Thyroid gland (tissue), 4 donors: ENCODE measurements at regions not wholly inside any gene's neighbourhood (a gene's known extent, or its start where the extent isn't known, plus 50 kb on each side); places are given as distances from the start of the nearest gene placed in this dataset.

Source experiments
- DNase-seq, 2 donors: peaks; one replicate each; pipeline ENCODE4 v3.0.0-alpha.2; 2019
- H3K27ac ChIP-seq, 3 donors: fragments of 200-600 bp; sonication (generic); 1 replicate in 2 of 3; 2 replicates in 1 of 3; pipeline ENCODE4 v1.5.1; 2016 to 2019; ENCODE audit warnings: mild to moderate bottlenecking in 1 of 3, moderate library complexity in 1 of 3
- H3K27me3 ChIP-seq: fragments of 200-600 bp; sonication (generic); one replicate; pipeline ENCODE4 v1.5.1; 2019
- H3K36me3 ChIP-seq, 2 donors: fragments of 200-600 bp; sonication (generic); one replicate each; pipeline ENCODE4 v1.5.1; 2016 to 2019
- H3K4me1 ChIP-seq, 2 donors: fragments of 200-600 bp; sonication (generic); one replicate each; pipeline ENCODE4 v1.5.1; 2017 to 2019
- H3K4me3 ChIP-seq, 3 donors: fragments of 200-600 bp; sonication (generic); replicated peaks in 1 of 3; 1 replicate in 2 of 3; 2 replicates in 1 of 3; pipeline ENCODE4 v1.5.1; 2016; ENCODE audit warnings: mild to moderate bottlenecking in 1 of 3
- H3K9me3 ChIP-seq: fragments of 200-600 bp; sonication (generic); one replicate; pipeline ENCODE4 v1.5.1; 2017
- CTCF ChIP-seq, 6 experiments: fragments of 200-600 bp in 3 of 6; fragments of 450-650 bp in 3 of 6; sonication (generic) in 3 of 6; IDR thresholded peaks; one replicate each; pipeline ENCODE4 v1.5.1; 2016 to 2019; ENCODE audit warnings: antibody characterized with exemption in 6 of 6, mild to moderate bottlenecking in 2 of 6, inconsistent platforms in 1 of 6, moderate library complexity in 1 of 6
- POLR2A ChIP-seq, 2 donors: fragments of 450-650 bp; IDR thresholded peaks; one replicate each; pipeline ENCODE4 v1.6.1; 2017; ENCODE audit warnings: antibody characterized with exemption in 2 of 2, mild to moderate bottlenecking in 2 of 2, moderate library complexity in 1 of 2
- WGBS, 2 donors: methylation state at CpG; one replicate each; pipeline ENCODE4 v1.1.5; 2017; 5-methylcytosine and 5-hydroxymethylcytosine counted together
- intact Hi-C: fragments of 100-400 bp; cut with DNase I; formaldehyde crosslinking; loops from one replicate; pipeline ENCODE4 v1.15.1; 2023

GRCh38 chr22:23513133-23513532, 67.0 kb downstream of the IGLL1 start:
- TF ChIP-seq CTCF (IDR thresholded peaks at IDR 0.05) (no peak), POLR2A (IDR thresholded peaks at IDR 0.05) (no peak)
- no peaks in the 10 kb centered on the region for H3K9me3 ChIP-seq
- no peaks in the 10 kb centered on the region for H3K36me3 ChIP-seq
- no peak overlapping the region for H3K27ac ChIP-seq
- H3K4me1 ChIP-seq = peaks cover 0 to 19% of the 10 kb centered on the region in 2 donors
- no peak overlapping the region for H3K4me3 ChIP-seq
- no peak for DNase-seq
- WGBS, 2 donors = 86 to 90% methylated on average over 15 of the region's 15 CpGs
- intact Hi-C loops = no loop called here
- no peaks in the 10 kb centered on the region for H3K27me3 ChIP-seq

- no peak overlapping the region for H3K27ac ChIP-seq
- intact Hi-C loops = no loop called here
- WGBS, 2 donors = 100% methylated on average over 2 to 3 of the region's 5 CpGs
- H3K27me3 ChIP-seq = no peaks in the 10 kb centered on the region
- H3K4me1 ChIP-seq = peaks cover 0 to 19% of the 10 kb centered on the region in 2 donors
- H3K36me3 ChIP-seq = no peaks in the 10 kb centered on the region
- DNase-seq = no peak
- TF ChIP-seq CTCF (IDR thresholded peaks at IDR 0.05) (no peak), POLR2A (IDR thresholded peaks at IDR 0.05) (no peak)
- H3K4me3 ChIP-seq = no peak overlapping the region
- no peaks in the 10 kb centered on the region for H3K9me3 ChIP-seq
Observed at GRCh38 chr22:23512721-23513120, 67.4 kb downstream of the IGLL1 start.

- H3K27me3 ChIP-seq = no peaks in the 10 kb centered on the region
- H3K4me3 ChIP-seq = no peak overlapping the region
- H3K4me1 ChIP-seq = peaks cover 0 to 19% of the 10 kb centered on the region in 2 donors
- DNase-seq = no peak
- no peaks in the 10 kb centered on the region for H3K9me3 ChIP-seq
- H3K27ac ChIP-seq = no peak overlapping the region
- intact Hi-C loops = no loop called here
- H3K36me3 ChIP-seq = no peaks in the 10 kb centered on the region
- TF ChIP-seq POLR2A (IDR thresholded peaks at IDR 0.05) = no peak
- no peak for TF ChIP-seq CTCF (IDR thresholded peaks at IDR 0.05)
- WGBS, 2 donors = 97 to 99% methylated on average over 5 of the region's 5 CpGs
Observed at GRCh38 chr22:23512348-23512705, 67.8 kb downstream of the IGLL1 start.

- 59 to 60% methylated on average over 15 to 18 of the region's 19 CpGs for WGBS, 2 donors
- TF ChIP-seq CTCF (IDR thresholded peaks at IDR 0.05) = no peak
- no peak for TF ChIP-seq POLR2A (IDR thresholded peaks at IDR 0.05)
- DNase-seq = no peak
- H3K4me3 ChIP-seq = no peak overlapping the region
- H3K27me3 ChIP-seq = no peaks in the 10 kb centered on the region
- no peak overlapping the region for H3K27ac ChIP-seq
- no peaks in the 10 kb centered on the region for H3K9me3 ChIP-seq
- H3K36me3 ChIP-seq = no peaks in the 10 kb centered on the region
- intact Hi-C loops = no loop called here
- peaks cover 0 to 19% of the 10 kb centered on the region in 2 donors for H3K4me1 ChIP-seq
Observed at GRCh38 chr22:23511627-23512347, 68.3 kb downstream of the IGLL1 start.

- WGBS, 2 donors = 67 to 74% methylated on average over 11 of the region's 11 CpGs
- peak; percentile 21 to 26 for DNase-seq
Observed at GRCh38 chr22:23509571-23510302, 70.4 kb downstream of the IGLL1 start.

More at GRCh38 chr22:23509571-23510302, 70.4 kb downstream of the IGLL1 start:
- peaks cover 0 to 11% of the 10 kb centered on the region in 2 donors for H3K4me1 ChIP-seq
- H3K4me3 ChIP-seq = no peak overlapping the region
- no peaks in the 10 kb centered on the region for H3K9me3 ChIP-seq
- TF ChIP-seq CTCF (IDR thresholded peaks at IDR 0.05) = no peak
- intact Hi-C loops = no loop called here
- H3K27me3 ChIP-seq = no peaks in the 10 kb centered on the region
- H3K27ac ChIP-seq = no peak overlapping the region
- H3K36me3 ChIP-seq = no peaks in the 10 kb centered on the region
